ENCODE measurements at regions not wholly inside any gene's neighbourhood (a gene's known extent, or its start where the extent isn't known, plus 50 kb on each side); places are given as distances from the start of the nearest gene placed in this dataset.
"Not testable (repeated sequence)": the region's sequence is repeated elsewhere in the genome, so short reads cannot be mapped to it uniquely, and the experiment has no call there.

- no peak for DNase-seq
Measured at GRCh38 chr6:160804639-160805038, 102.6 kb downstream of the PLG start.

GRCh38 chr6:160808263-160808662 lies 106.2 kb downstream of the PLG start:
- DNase-seq = no peak

GRCh38 chr6:160810238-160810637 lies 108.2 kb downstream of the PLG start:
- DNase-seq = no peak

- DNase-seq = no peak
Measured at GRCh38 chr6:160812097-160812496, 110.1 kb downstream of the PLG start.

GRCh38 chr6:160818934-160819333 lies 116.9 kb downstream of the PLG start:
- DNase-seq = no peak

GRCh38 chr6:160820661-160821060 lies 118.6 kb downstream of the PLG start:
- DNase-seq = not testable (repeated sequence)

GRCh38 chr6:160831739-160832138 lies 129.7 kb downstream of the PLG start:
- DNase-seq = no peak

GRCh38 chr6:160832422-160832821 lies 130.4 kb downstream of the PLG start:
- DNase-seq = no peak

GRCh38 chr6:160837146-160837545 lies 135.1 kb downstream of the PLG start:
- no peak for DNase-seq

GRCh38 chr6:160851031-160851430 lies 140.5 kb upstream of the MAP3K4 start:
- DNase-seq = no peak

GRCh38 chr6:160853946-160854345 lies 137.6 kb upstream of the MAP3K4 start:
- no peak for DNase-seq

- DNase-seq = no peak
Measured at GRCh38 chr6:160858886-160859285, 132.7 kb upstream of the MAP3K4 start.

GRCh38 chr6:160859822-160860221 lies 131.7 kb upstream of the MAP3K4 start:
- no peak for DNase-seq

- no peak for DNase-seq
Measured at GRCh38 chr6:160861824-160862223, 129.7 kb upstream of the MAP3K4 start.

- DNase-seq = no peak
Measured at GRCh38 chr6:160863782-160864181, 127.8 kb upstream of the MAP3K4 start.

GRCh38 chr6:160871320-160871719 lies 120.2 kb upstream of the MAP3K4 start:
- no peak for DNase-seq

- no peak for DNase-seq
Measured at GRCh38 chr6:160881148-160881808, 110.3 kb upstream of the MAP3K4 start.

- no peak for DNase-seq
Measured at GRCh38 chr6:160882006-160882405, 109.6 kb upstream of the MAP3K4 start.

GRCh38 chr6:160882791-160883279 lies 108.7 kb upstream of the MAP3K4 start:
- DNase-seq = no peak

GRCh38 chr6:160883560-160883959 lies 108.0 kb upstream of the MAP3K4 start:
- DNase-seq = no peak

GRCh38 chr6:160883999-160884398 lies 107.6 kb upstream of the MAP3K4 start:
- no peak for DNase-seq

GRCh38 chr6:160889148-160889547 lies 102.4 kb upstream of the MAP3K4 start:
- DNase-seq = not testable (repeated sequence)

- DNase-seq = no peak
Measured at GRCh38 chr6:160891690-160892089, 99.9 kb upstream of the MAP3K4 start.

- DNase-seq = no peak
Measured at GRCh38 chr6:160895562-160895961, 96.0 kb upstream of the MAP3K4 start.
